ENCODE measurements at regions not wholly inside any gene's neighbourhood (a gene's known extent, or its start where the extent isn't known, plus 50 kb on each side); places are given as distances from the start of the nearest gene placed in this dataset.

- no peak for DNase-seq (ENCODE audit: low read depth)
Observed at GRCh38 chr6:133834472-133835170, 54.3 kb upstream of the TCF21 start.

GRCh38 chr6:133835901-133836300 lies 53.0 kb upstream of the TCF21 start:
- DNase-seq (ENCODE audit: low read depth), result peak; percentile 42

GRCh38 chr6:133837801-133838349 lies 51.0 kb upstream of the TCF21 start:
- peak; percentile 54 for DNase-seq (ENCODE audit: low read depth)

All from LHCN-M2 (cell line).